IMR-90 (cell line): ENCODE measurements at regions not wholly inside any gene's neighbourhood (a gene's known extent, or its start where the extent isn't known, plus 50 kb on each side); places are given as distances from the start of the nearest gene placed in this dataset.

ENCODE experiments used
- ATAC-seq: fragments of 200-7000 bp; cut with Tn5 transposase; 2 replicates; pipeline ENCODE4 v1.9.1; 2020; ENCODE audit warnings: low read depth, mild to moderate bottlenecking, moderate library complexity
- BruUV-seq: library from RNA; stranded (reverse); fragments of 400-500 nt; replicated peaks from 2 replicates; lab custom pipeline; 2021; lab: Mats Ljungman, UMichigan
- CTCF ChIA-PET: fragments of 300-600 bp; formaldehyde crosslinking; extraction: SDS; loops from one replicate; lab custom pipeline; 2021; ENCODE audit warnings: antibody characterized with exemption; lab: Yijun Ruan, JAX
- POLR2A ChIA-PET: fragments of 300-600 bp; sonication (Branson Sonifier 250); formaldehyde crosslinking; loops from one replicate; lab custom pipeline; 2022; ENCODE audit warnings: antibody characterized with exemption; ENCODE audit not compliant: unreplicated experiment; lab: Charles Lee
- DNase-seq: peaks from one replicate; pipeline ENCODE4 v3.0.0; 2013
- H2AFZ ChIP-seq: replicated peaks from 2 replicates; pipeline ENCODE3; 2013; ENCODE audit warnings: low read length, mild to moderate bottlenecking; ENCODE audit not compliant: poor library complexity
- H2AK5ac ChIP-seq: 2 replicates; pipeline ENCODE4 v1.6.1; 2013; ENCODE audit warnings: low read depth, low read length, inconsistent platforms
- H2AK9ac ChIP-seq: replicated peaks from 2 replicates; pipeline ENCODE3; 2013; ENCODE audit warnings: mild to moderate bottlenecking, low read depth, low read length, moderate library complexity; ENCODE audit not compliant: poor library complexity
- H2BK120ac ChIP-seq: 2 replicates; pipeline ENCODE4 v1.6.1; 2013; ENCODE audit warnings: low read depth, low read length, inconsistent platforms
- H2BK15ac ChIP-seq: 3 replicates; pipeline ENCODE4 v1.6.1; 2013; ENCODE audit warnings: low read depth, low read length, inconsistent platforms
- H2BK20ac ChIP-seq: 2 replicates; pipeline ENCODE4 v1.6.1; 2013; ENCODE audit warnings: low read depth, mild to moderate bottlenecking, inconsistent platforms, low read length, moderate library complexity
- H2BK5ac ChIP-seq: 2 replicates; pipeline ENCODE4 v1.6.1; 2013; ENCODE audit warnings: mild to moderate bottlenecking, low read depth, low read length, inconsistent platforms; ENCODE audit not compliant: poor library complexity, severe bottlenecking
- H3K14ac ChIP-seq: replicated peaks from 2 replicates; pipeline ENCODE4 v1.6.1; 2013; ENCODE audit warnings: low read depth, low read length, inconsistent platforms
- H3K18ac ChIP-seq: 2 replicates; pipeline ENCODE4 v1.6.1; 2013; ENCODE audit warnings: low read depth, low read length, control low read depth
- H3K23ac ChIP-seq: 2 replicates; pipeline ENCODE4 v1.6.1; 2013; ENCODE audit warnings: low read depth, low read length, inconsistent platforms
- H3K27ac ChIP-seq: 2 replicates; pipeline ENCODE4 v1.5.1; 2013; ENCODE audit warnings: mild to moderate bottlenecking, control low read depth, low read length; ENCODE audit not compliant: insufficient read depth
- H3K27me3 ChIP-seq: 2 replicates; pipeline ENCODE4 v1.6.1; 2013; ENCODE audit warnings: low read length; ENCODE audit not compliant: control insufficient read depth, insufficient read depth
- H3K36me3 ChIP-seq: 2 replicates; pipeline ENCODE4 v1.6.1; 2013; ENCODE audit warnings: low read length, mixed read lengths; ENCODE audit not compliant: control insufficient read depth, insufficient read depth
- H3K4ac ChIP-seq: 2 replicates; pipeline ENCODE4 v1.6.1; 2013; ENCODE audit warnings: low read depth, low read length, inconsistent platforms
- H3K4me1 ChIP-seq: 2 replicates; pipeline ENCODE4 v1.6.1; 2013; ENCODE audit warnings: low read length, mixed read lengths; ENCODE audit not compliant: control insufficient read depth, insufficient read depth
- H3K4me2 ChIP-seq: 2 replicates; pipeline ENCODE4 v1.6.1; 2013; ENCODE audit warnings: low read depth, mild to moderate bottlenecking, control low read depth, low read length, moderate library complexity
- H3K4me3 ChIP-seq: 2 replicates; pipeline ENCODE4 v1.5.1; 2013; ENCODE audit warnings: low read depth, mild to moderate bottlenecking, control low read depth, low read length, moderate library complexity; ENCODE audit not compliant: insufficient read depth
- H3K56ac ChIP-seq: 2 replicates; pipeline ENCODE4 v1.6.1; 2013; ENCODE audit warnings: low read length, inconsistent platforms; ENCODE audit not compliant: insufficient read depth; ENCODE audit errors: extremely low read depth
- H3K79me1 ChIP-seq, 2 experiments: 2 replicates each; pipeline ENCODE4 v1.6.1; 2013; ENCODE audit warnings: low read length in 2 of 2, inconsistent platforms in 1 of 2, low read depth in 1 of 2
- H3K9ac ChIP-seq: 2 replicates; pipeline ENCODE4 v1.6.1; 2013; ENCODE audit warnings: low read depth, low read length, control low read depth
- H3K9me1 ChIP-seq: 2 replicates; pipeline ENCODE4 v1.6.1; 2013; ENCODE audit warnings: low read length, inconsistent platforms; ENCODE audit not compliant: insufficient read depth
- H3K9me3 ChIP-seq: 2 replicates; pipeline ENCODE4 v1.6.1; 2013; ENCODE audit warnings: low read length; ENCODE audit not compliant: control insufficient read depth, insufficient read depth
- H4K20me1 ChIP-seq: 2 replicates; pipeline ENCODE4 v1.6.1; 2013; ENCODE audit warnings: low read length, inconsistent platforms; ENCODE audit not compliant: insufficient read depth
- H4K5ac ChIP-seq: 2 replicates; pipeline ENCODE4 v1.6.1; 2013; ENCODE audit warnings: mild to moderate bottlenecking, low read depth, low read length, control low read depth
- H4K8ac ChIP-seq, 2 experiments: 2 replicates each; pipeline ENCODE4 v1.6.1; 2013; ENCODE audit warnings: low read depth in 2 of 2, low read length in 2 of 2, control low read depth in 1 of 2, inconsistent platforms in 1 of 2
- H4K91ac ChIP-seq: 2 replicates; pipeline ENCODE4 v1.6.1; 2013; ENCODE audit warnings: low read depth, low read length, inconsistent platforms; ENCODE audit not compliant: insufficient read depth
- BHLHE40 ChIP-seq: fragments of 150-350 bp; IDR thresholded peaks from 2 replicates; pipeline ENCODE4 v1.6.1; 2016; ENCODE audit warnings: mild to moderate bottlenecking, low read depth, low read length
- CEBPB ChIP-seq: IDR thresholded peaks from 2 replicates; pipeline ENCODE4 v1.6.1; 2012; ENCODE audit warnings: low read depth, low read length, improper control_type of control experiment
- CHD1 ChIP-seq: IDR thresholded peaks from 2 replicates; pipeline ENCODE4 v1.6.1; 2012; ENCODE audit warnings: low read depth, low read length, improper control_type of control experiment
- CTCF ChIP-seq: conservative IDR thresholded peaks from 2 replicates; pipeline ENCODE4 v1.5.1; 2012; ENCODE audit warnings: mild to moderate bottlenecking, low read depth, low read length, improper control_type of control experiment
- MAFK ChIP-seq: IDR thresholded peaks from 2 replicates; pipeline ENCODE4 v1.6.1; 2012; ENCODE audit warnings: low read depth, low read length, improper control_type of control experiment
- MXI1 ChIP-seq: IDR thresholded peaks from 2 replicates; pipeline ENCODE4 v1.6.1; 2012; ENCODE audit warnings: low read depth, mild to moderate bottlenecking, low read length, moderate library complexity, borderline replicate concordance
- NFE2L2 ChIP-seq: fragments of 150-350 bp; IDR thresholded peaks from 2 replicates; pipeline ENCODE4 v1.6.1; 2016; ENCODE audit warnings: low read depth, mild to moderate bottlenecking, low read length
- POLR2A ChIP-seq: IDR thresholded peaks from 2 replicates; pipeline ENCODE4 v1.6.1; 2012; ENCODE audit warnings: mild to moderate bottlenecking, low read depth, low read length
- RCOR1 ChIP-seq: IDR thresholded peaks from 2 replicates; pipeline ENCODE4 v1.6.1; 2012; ENCODE audit warnings: mild to moderate bottlenecking, low read length, improper control_type of control experiment; ENCODE audit not compliant: insufficient replicate concordance
- RFX5 ChIP-seq: IDR thresholded peaks from 2 replicates; pipeline ENCODE4 v1.8.0; 2012; ENCODE audit warnings: low read depth, mild to moderate bottlenecking, low read length, moderate library complexity
- SMC3 ChIP-seq: fragments of 150-350 bp; IDR thresholded peaks from 2 replicates; pipeline ENCODE4 v1.6.1; 2016; ENCODE audit warnings: low read depth, mild to moderate bottlenecking, antibody characterized with exemption, low read length, moderate library complexity
- USF2 ChIP-seq: fragments of 150-350 bp; IDR thresholded peaks from 2 replicates; pipeline ENCODE4 v1.6.1; 2017; ENCODE audit warnings: mild to moderate bottlenecking, antibody characterized with exemption, low read length, low read depth
- WGBS, 2 experiments: methylation state at CpG; one replicate each; pipeline versions ENCODE4 v1.1.5 to v1.1.7; 2013; ENCODE audit warnings: missing lambda C conversion rate in 2 of 2; ENCODE audit not compliant: insufficient read length in 1 of 2; ENCODE audit errors: extremely low coverage in 2 of 2; 5-methylcytosine and 5-hydroxymethylcytosine counted together
- dilution Hi-C: fragments of 300-500 bp; cut with HindIII; formaldehyde crosslinking; loops from one replicate; pipeline ENCODE4 v1.14.3; 2018; ENCODE audit warnings: low sequenced_read_pairs; ENCODE audit not compliant: unreplicated experiment
- in situ Hi-C: fragments of 300-500 bp; cut with MboI; formaldehyde crosslinking; loops from 3 replicates; pipeline ENCODE4 v1.14.3; 2019; ENCODE audit warnings: low sequenced_read_pairs, inconsistent platforms, mixed read lengths
- intact Hi-C: fragments of 100-400 bp; cut with micrococcal nuclease; formaldehyde crosslinking; loops from 2 replicates; pipeline ENCODE4 v1.10.0; 2022
- TF ChIP-seq, protein P1 (sequence below): fragments of 150-350 bp; IDR thresholded peaks from 2 replicates; pipeline ENCODE4 v1.6.1; 2016; ENCODE audit warnings: low read depth, mild to moderate bottlenecking, low read length, moderate library complexity, borderline replicate concordance

- 95% methylated on average over 3 of the region's 4 CpGs; no CpG with 5 or more reads in 1 of the 2 experiments for WGBS, 2 experiments
- Histone ChIP-seq H4K91ac (peak overlapping the region; percentile 83), H3K27ac (0 out of 2 replicates have a peak overlapping the region, but pooled peaks have one; percentile 2), H3K4me2 (no peak overlapping the region), H3K23ac (peak overlapping the region; percentile 79; the same call in 1 of the 2 replicates), H3K36me3 (no peaks in the 10 kb centered on the region), H3K9ac (no peak overlapping the region), H4K5ac (peak overlapping the region; percentile 1; the same call in 1 of the 2 replicates), H2BK120ac (peak overlapping the region; percentile 91), H4K8ac (peak overlapping the region; percentile 72 to 79), H3K9me3 (no peaks in the 10 kb centered on the region), H2BK5ac (peak overlapping the region; percentile 77), H3K4me3 (no peak overlapping the region), H3K79me1 (no peaks in the 10 kb centered on the region), H3K9me1 (0 out of 2 replicates have a peak, but pooled peaks cover 6% of the 10 kb centered on the region), H2AK9ac (peak overlapping the region; percentile 38), H4K20me1 (no peaks in the 10 kb centered on the region), H3K4me1 (peaks cover 7% of the 10 kb centered on the region), H3K14ac (peak overlapping the region; percentile 84; the same call in 1 of the 2 replicates), H3K27me3 (no peaks in the 10 kb centered on the region), H2BK15ac (peak overlapping the region; percentile 86; the same call in 2 of the 3 replicates), H3K18ac (peak overlapping the region; percentile 40; the same call in 1 of the 2 replicates), H2AFZ (peak overlapping the region; percentile 46), H3K4ac (peak overlapping the region; percentile 84), H3K56ac (no peak overlapping the region; the same call in 1 of the 2 replicates), H2BK20ac (peak overlapping the region; percentile 92), H2AK5ac (peak overlapping the region; percentile 96)
- intact Hi-C loops (no loop called here), in situ Hi-C loops (no loop called here), dilution Hi-C loops (no loop called here)
- no TSS peak for BruUV-seq
- no peak for ATAC-seq
- ChIA-PET POLR2A (no interaction called here), CTCF (interaction anchor here (0.7 kb wide), 1 partner anchor 24 kb away, joined by 3 read pairs; no protein-coding TSS in a partner anchor)
- TF ChIP-seq SMC3, result no peak
- TF ChIP-seq RFX5, result no peak
- no peak for TF ChIP-seq NFE2L2
- no peak for TF ChIP-seq MXI1
- TF ChIP-seq POLR2A, result no peak
- peak; percentile 46; the same call in 1 of the 2 replicates for TF ChIP-seq USF2
- TF ChIP-seq CEBPB, result 0 out of 2 replicates have a peak, but pooled peaks have one; percentile 16
- TF ChIP-seq, protein P1, sequence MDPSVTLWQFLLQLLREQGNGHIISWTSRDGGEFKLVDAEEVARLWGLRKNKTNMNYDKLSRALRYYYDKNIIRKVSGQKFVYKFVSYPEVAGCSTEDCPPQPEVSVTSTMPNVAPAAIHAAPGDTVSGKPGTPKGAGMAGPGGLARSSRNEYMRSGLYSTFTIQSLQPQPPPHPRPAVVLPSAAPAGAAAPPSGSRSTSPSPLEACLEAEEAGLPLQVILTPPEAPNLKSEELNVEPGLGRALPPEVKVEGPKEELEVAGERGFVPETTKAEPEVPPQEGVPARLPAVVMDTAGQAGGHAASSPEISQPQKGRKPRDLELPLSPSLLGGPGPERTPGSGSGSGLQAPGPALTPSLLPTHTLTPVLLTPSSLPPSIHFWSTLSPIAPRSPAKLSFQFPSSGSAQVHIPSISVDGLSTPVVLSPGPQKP, result no peak
- TF ChIP-seq RCOR1, result no peak
- 0 out of 2 replicates have a peak, but pooled peaks have one; percentile 28 for TF ChIP-seq BHLHE40
- TF ChIP-seq CTCF, result no peak
- TF ChIP-seq MAFK, result no peak
- TF ChIP-seq CHD1, result no peak
- peak; percentile 56 for DNase-seq
These were observed 90.8 kb upstream of the DAAM1 start for GRCh38 chr14:59097681-59098080.
